Central memory CD4-positive, alpha-beta T cell (primary cell): ENCODE measurements at regions not wholly inside any gene's neighbourhood (a gene's known extent, or its start where the extent isn't known, plus 50 kb on each side); places are given as distances from the start of the nearest gene placed in this dataset.

ENCODE experiments used
- DNase-seq: peaks from one replicate; pipeline ENCODE4 v3.0.0; 2022

DNA sequence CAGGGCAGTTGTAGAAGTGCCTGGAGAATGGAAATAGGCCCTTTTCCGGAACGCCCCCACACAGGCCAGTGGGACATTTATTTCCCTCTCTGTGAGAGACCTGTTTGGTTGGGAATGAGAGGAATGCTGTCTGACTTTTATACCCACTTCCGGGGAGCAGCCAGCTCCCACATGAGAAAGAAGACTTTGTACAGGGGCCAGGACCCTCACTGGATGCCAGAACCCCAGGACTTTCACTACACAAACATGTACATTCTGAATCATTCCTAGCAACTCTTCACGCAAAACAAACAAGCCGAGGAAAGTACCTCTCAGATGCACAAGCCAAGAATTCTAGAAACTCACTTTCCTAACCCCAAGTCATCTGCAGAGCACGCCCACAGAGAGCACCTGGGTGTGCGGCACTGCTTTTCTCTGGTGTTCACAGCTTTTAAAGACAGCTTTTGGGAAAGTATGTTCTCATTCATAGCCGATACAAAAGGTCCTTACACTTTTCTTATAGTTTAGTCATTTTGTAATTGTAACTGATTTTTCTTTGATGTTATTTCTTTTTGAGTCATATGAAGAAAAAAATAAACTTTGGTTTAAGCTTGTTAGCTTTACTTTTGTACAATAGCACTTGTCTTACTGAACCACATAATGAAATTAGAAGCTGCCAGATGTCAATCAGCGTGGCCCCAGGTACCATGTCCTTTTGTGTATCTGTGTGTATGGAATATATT lies 856.1 kb upstream of the ID2 start:
- DNase-seq = no peak

DNA sequence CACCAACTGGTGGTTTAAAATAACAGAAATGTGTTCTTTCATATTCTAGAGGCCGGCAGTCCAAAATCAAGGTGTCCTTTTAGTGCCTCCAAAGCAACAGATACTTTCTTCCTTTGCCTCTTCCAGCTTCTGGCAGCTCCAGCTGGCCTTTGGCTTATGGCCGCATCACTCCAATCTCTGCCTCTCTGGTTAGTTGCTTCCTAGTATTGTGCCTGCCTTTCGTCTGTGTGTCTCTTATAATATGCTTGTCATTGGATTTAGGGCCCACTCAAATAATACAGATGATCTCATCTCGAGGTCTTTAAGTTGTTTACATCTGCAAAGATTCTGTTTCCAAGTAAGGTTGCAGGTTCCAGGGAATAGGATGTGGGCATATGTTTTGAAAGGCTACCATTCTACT lies 855.2 kb upstream of the ID2 start:
- no peak for DNase-seq

DNA sequence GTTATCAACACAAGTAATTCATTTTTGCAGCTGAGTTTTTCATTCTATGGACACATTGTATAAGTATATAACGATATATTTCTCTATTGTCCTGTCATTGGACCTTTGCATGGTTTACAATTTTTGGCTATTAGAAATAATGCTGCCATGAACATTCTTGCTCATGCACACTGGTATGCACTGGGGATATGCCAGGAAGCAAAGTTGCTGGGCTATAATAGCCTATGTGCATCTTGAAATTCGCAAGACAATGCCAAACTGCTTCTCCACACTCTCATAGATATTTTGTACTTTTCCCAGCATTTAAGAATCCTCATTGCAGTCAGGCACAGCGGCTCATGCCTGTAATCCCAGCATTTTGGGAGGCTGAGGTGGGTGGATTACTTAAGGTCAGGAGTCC lies 852.6 kb upstream of the ID2 start:
- DNase-seq = no peak

DNA sequence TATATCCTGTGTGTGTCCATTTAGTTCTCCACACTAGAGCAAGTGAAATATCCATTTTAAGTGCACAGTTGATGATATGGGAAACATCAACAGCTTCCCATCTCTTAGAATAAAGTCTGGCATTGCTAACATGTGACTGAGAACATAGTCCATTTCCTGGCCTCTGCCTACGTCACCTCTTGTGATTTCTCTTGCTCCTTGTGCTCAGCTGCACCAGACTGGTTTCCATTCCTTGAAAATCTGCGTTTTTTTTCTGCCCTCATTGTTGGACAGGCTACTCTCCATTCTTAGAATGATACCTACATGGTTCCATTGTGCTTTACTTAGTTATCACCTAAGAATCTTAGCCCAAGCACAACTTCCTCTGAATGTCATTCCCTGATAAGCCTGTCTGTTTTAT lies 851.2 kb upstream of the ID2 start:
- no peak for DNase-seq

DNA sequence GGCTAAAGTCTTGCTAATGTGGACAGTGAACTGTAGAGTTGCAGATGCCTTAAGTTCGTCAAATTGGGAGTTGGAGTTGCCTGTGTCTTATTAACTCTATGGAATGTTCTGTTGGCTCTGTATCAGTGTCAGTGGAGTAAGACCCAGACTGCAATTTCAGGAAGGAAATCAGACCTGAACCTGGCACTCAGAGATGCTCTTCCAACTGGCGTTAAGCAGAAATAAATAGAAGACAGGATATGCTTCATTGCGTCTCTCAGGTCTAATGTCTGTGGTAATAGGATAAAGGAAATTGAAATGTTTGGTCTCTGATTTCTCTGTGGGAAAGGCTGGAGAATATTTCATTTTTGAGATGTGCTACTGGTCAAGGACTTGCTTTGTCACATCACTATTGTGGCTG lies 846.7 kb upstream of the ID2 start:
- no peak for DNase-seq

DNA sequence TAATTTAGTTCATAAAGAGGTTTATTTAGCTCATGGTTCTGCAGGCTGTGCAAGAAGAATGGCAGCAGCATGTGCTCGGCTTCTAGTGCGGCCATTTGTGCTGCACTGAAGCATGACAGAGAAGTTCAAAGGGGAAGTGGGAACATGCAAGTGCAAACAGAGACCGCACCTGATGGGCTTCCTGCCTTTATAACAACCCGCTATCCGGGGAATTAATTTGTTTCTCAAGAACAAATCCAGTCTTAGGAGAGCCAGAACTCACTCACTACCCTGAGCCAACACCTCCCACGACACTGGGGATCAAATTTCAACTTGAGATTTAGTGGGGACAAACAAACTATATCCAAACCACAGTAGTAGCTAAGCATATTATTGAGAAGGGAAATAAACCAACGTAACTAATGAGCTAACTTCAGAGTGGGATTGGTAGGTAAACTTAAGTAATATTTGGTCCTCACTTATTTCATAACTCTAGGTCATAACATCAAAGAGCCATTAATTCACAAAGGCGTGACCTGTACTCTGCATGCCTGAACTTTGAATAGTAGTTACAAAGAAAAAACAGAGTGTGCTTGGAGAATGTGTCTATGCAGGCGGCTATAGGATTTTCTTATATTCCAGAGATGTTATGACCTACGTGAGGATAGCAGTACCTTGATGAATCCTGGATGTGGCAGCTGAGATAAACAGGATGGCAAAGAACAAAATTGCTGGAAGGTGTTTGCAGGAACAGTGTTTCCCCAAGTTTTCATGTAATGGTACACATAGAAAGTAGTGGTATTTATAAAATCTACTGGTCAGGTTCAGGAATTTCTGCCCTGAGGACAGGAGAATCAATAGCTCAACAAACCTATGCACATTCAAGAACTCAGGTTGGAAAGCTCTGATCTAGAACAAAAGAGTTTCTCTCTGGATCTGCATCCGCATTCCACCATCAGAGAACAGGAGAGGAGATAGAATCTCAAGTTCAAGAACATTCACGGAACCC lies 845.9 kb upstream of the ID2 start:
- DNase-seq = no peak

DNA sequence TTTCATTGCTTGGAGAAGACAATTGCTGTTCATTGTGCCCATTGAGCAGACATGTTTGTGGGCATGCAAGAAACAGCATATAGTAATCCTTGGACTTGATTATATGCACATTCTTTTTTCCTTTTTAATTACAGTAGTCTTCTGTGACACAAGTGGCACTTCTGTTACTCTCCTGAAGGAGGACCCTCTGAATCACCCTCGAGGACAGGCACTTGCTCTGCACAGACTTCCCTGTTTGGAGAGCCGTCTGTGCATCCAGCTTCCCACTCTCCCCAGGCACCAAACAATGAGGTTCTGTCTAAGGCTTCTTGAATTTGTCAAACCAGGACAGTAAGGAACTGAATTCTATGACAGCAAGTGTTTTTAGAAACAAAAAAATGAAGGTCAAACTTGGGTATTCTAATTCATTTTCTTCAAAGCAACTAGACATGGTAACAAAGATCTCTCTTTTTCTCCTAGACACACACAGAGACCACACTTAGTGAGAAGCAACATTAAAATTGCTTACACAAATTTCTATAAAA lies 844.6 kb upstream of the ID2 start:
- DNase-seq = no peak

DNA sequence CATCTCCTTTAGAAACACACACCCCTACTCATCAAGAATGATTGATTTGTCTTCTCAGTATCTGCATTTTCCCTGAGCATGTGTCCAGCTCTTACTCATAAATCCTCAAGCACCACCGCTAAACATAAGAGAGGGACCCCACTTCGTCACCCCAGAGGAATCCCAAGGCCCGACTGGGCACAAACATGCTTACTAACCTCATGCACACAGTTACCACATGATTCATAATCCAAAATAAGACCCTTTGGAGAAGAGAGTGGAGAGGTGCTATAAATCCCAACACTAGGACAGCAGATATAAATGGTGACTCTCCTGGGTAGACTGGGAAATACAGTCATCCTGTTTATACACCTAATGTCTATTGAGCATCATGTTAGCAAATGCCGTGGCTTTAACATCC lies 843.2 kb upstream of the ID2 start:
- no peak for DNase-seq

DNA sequence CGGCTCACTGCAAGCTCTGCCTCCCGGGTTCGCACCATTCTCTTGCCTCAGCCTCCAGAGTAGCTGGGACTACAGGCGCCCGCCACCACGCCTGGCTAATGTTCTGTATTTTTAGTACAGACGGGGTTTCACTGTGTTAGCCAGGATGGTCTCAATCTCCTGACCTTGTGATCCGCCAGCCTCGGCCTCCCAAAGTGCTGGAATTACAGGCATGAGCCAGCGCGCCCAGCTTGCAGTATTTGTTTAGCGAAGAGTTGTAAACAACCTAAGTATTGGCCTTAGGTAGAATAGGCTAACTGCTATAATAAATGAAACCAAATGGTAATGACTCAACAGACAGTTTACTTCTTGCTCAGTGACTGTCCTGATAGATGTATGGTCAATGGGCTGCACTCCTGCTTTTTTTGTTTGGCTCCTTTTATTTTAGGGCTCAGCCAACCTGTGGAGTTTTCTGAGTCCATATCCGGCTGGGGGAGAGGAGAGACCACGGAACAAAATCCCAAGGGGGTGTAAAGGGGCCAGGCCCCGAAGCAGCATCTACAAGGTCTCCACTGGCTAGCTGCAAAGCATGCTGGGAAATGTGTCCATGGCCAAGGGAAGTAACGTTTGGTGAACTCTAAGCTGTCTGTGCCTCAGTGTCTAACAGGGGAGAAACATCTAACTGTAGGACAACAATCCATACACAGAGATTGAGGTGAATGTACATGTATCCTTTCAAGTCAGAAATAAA lies 841.0 kb upstream of the ID2 start:
- no peak for DNase-seq

DNA sequence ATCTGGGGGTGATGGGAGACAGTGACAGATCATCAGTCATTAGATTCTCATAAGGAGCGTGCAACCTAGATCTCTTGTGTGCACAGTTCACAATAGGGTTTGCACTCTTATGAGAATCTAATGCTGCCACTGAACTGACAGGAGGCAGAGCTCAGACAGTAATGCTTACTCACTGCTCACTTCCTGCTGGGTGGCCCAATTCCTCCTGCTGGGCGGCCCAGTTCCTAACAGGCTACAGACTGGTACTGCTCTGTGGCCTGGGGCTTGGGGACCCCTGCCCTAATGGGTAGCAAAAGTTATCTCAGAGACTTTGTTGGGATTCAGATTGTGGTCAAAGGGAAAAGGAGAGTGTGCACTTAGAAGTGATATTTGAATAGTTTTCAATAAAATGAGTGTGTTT lies 840.1 kb upstream of the ID2 start:
- DNase-seq = no peak

DNA sequence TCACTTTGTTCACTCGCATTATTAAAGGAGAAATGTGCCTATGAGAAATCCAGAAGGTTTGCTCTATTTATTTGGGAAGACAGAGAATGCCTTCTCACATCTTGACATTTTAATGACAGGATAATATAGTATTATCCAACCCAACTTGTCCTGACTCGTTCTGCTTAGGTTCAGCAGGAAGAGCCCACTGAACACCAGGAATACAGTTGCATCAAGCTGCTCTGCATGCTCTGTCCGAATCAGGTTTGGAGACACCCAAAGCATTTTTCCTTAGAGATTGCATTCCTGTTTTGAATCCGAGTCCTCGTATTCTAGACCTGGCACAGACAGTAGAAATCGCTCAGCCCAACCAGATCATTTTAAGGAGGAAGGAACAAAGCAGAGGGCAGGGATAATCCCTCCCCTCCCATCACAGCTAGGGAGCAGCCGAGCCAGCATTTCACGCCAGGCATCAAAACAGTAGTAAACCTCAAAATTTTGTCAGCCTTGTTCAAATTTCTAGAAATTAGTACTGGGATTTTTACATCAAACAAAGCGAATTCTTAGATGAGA lies 837.4 kb upstream of the ID2 start:
- DNase-seq = no peak

DNA sequence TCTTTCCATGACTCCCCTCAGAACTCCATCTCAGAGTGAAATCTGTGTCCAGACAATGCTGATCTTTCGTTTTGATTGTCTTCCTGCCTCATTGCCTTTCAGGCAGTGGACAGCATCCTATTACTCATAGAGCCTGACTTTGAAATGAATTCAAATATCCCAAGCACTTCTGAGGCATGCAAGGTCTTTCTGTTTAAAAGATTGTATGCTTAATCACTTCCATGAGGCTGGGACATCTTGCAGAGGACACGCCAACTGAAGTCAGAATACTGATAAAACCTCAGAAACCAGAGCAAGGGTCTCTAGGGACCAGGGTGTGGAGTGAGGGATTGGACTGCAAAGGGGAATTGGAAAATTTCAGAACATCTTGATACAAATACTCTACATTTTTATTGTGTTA lies 836.5 kb upstream of the ID2 start:
- DNase-seq = no peak

DNA sequence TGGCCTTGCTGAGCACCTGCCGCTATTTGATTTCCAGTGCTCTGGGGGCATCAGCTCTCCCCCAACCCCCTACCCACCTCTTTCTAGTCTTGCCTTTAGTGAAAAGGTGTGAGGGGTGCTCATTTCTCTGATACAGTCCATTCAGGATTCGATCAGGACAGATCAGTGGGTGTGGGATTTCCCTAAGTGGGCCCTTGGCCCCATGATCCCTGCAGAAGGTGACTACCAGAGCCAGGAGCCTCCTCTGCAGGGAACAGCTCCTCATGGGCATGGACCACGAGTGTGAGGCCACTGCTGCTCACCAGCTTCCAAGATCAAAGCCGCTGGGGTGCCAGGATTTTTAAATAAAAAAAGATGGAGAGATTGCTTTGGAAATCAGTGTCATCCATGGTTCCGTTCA lies 835.2 kb upstream of the ID2 start:
- DNase-seq = no peak

DNA sequence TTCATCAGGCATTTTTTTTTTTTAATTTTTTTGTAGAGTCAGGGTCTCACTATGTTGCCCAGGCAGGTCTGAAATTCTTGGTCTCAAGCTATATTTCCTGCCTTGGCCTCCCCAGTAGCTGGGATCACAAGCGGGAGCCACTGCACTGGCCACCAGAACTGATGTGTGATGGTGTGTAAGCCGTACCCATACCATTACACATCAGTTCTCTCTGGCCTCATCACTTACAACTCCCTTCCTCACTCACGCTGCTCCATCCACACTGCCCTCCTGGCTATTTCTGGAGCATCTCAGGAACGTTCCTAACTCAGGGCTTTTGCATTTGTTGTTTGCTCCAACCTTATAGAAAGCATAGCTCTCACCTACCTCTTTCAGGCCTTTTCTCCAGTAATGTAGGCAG lies 834.5 kb upstream of the ID2 start:
- DNase-seq = no peak

DNA sequence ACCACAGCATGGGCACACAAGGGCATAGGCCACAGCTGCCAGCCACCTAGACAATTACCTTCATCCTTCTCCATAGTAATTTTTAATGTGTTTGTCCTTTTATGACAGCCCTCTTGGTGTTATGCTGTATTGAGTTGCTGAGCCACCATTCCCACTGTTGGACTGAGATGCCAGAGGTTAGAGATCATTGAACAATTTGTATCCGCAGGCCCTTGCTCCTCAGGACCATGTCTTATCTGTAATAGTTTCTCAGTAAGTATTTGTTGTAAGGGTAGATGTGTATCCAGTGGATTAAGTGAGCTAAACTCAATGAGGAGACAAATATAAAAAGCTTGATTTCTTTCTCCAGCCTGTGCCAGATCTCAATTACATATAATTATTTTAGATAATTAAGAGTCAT lies 832.8 kb upstream of the ID2 start:
- DNase-seq = no peak

DNA sequence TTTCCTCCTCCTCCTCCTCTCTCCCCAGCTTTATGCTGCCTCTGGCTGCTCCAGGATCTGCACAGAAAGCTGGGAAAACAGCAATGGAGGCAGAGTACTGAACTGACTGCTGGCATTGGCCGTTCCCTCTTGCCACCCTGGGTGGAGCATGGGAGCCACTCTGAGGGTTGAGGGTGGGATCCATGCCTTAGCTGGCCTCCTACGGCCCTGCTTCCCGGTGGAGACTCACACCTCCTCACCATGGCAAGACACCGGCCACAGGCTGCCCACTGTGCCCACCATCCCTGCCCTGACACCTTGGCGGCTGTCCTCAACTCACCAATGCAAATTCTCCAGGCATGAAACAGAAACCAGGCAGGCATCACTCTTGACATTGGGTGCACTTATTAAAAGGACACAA lies 832.3 kb upstream of the ID2 start:
- DNase-seq = no peak

DNA sequence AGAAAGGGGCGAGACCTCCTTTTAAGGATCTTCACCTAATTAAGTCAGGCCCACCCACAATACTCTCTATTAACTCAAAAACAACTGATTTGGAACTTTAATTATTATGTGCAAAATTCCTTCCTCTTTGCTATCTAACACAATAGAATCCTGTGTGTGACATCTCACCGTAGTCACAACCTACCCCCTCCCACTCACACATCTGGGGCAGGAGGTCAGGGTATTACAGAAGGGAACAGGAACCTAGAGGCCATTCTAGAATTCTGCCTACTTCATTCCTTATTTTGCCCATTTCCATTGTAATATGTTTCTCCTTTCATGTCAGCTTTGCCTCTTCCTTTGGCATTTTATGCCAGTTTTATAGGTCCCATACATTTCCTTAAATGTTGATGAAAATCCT lies 829.3 kb upstream of the ID2 start:
- no peak for DNase-seq

DNA sequence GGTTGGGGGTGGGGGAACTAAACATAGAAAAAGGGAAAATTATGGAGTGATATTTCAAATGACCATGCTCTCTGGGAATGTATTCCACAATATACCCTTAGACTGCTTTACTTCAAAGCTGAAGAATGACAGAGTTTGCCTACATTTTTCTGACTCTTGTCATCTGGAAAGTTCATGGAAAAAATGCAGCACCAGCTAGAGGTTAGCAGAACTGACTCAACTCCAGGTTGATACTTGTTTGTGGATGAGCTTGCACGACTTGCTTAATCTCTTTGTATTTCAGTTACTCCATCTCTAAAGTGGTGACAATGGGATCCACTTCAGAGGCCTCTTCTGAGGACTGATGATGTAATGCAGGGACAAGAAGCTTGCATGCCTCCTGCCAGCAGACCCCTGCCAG lies 824.0 kb upstream of the ID2 start:
- no peak for DNase-seq

DNA sequence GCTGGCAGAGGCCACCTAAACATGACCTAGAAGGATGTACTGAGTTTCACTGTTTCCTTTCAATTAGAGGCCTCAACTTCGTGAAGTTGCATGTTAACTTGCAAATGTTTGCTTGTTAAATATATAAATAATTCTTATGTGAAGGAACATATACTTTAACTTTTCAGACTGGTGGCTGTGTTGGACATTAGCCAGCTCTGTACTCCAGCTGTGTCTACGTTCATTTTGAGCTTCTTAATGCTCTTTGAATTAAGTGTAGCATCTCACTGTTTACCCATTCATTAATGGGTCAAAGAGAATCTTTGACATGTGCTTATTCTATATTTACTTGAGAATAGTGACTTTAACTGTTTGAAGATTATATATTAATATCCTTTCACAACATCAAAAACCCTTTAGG lies 823.2 kb upstream of the ID2 start:
- DNase-seq = no peak

DNA sequence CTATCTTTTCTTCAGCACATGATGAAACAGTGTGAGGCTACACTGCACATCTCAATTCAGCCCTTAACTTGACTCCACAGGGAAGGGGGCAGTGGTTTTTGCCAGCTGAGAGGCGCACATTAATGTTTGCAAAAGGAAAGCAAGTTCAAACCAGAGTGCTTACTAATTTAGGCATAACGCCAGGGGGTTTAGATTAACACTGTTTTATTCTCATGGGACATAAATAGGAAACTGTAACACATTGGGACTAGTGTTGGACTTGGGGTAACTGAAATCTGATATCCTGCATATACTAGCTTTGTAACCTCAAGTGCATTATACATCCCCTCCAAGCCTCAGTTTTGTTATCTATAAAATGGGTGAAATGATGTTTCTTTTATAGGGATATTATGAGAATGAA lies 821.2 kb upstream of the ID2 start:
- DNase-seq = no peak

DNA sequence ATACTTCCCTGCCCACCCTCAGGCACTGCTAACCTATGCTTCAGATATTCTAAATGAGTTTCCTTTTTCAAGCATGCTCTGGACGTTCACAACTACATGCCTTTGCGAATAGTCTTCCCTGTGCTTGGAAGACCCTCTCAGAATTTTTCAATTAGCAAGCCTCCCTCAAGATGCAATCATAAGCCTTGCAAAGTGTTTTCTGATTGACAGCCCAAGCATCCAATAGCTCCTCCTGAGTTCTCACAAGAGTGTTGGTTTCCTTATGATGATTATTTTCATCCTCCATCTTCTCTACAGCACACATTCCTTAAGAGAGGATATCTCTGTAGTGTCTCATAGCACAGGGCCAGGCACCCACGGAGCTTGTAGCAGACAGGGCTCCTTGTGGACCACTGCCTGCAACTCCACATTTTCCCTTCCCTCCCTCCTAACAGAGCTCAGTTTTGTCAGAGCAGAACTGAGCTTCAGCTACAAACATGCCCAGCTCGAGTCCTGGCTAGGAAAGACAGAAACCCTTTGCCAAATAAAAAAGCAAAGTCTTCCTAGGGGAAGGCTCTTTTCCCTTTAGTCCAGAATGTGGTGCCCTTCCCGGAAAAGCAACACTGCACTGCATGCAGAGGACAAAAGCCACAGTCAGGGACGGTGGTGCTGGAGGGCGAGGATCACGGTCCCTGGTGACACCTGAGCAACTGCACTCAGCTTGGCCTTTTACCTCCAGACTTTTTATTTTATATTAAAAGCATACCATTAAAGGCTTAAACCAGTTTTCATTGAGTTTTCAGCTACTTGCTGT lies 819.8 kb upstream of the ID2 start:
- DNase-seq = no peak

DNA sequence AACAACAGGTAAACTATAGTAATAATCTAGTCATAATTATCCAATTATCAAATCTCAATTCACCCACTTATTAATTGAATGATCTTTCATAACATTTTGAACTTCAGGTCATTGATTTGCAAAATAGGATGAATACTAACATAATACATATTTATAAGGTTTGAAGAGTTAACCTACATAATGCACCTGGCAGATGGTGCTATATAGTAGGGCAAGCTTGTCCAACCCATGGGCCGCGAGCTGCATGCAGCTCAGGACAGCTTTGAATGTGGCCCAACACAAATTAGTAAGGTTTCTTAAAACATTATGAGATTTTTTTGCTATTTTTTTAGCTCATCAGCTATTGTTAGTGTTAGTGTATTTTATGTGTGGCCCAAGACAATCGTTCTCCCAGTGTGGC lies 815.8 kb upstream of the ID2 start:
- DNase-seq = no peak
